ENCODE measurements at regions not wholly inside any gene's neighbourhood (a gene's known extent, or its start where the extent isn't known, plus 50 kb on each side); places are given as distances from the start of the nearest gene placed in this dataset.

- no peak for DNase-seq
Observed at GRCh38 chr6:164010441-164011103, 596.1 kb downstream of the QKI start.

GRCh38 chr6:164008902-164009301, 594.4 kb downstream of the QKI start:
- no peak for DNase-seq

GRCh38 chr6:164007881-164008280, 593.4 kb downstream of the QKI start:
- no peak for DNase-seq

- no peak for DNase-seq
Observed at GRCh38 chr6:164006459-164006858, 591.9 kb downstream of the QKI start.

- DNase-seq, result no peak
Observed at GRCh38 chr6:164005004-164005711, 590.6 kb downstream of the QKI start.

GRCh38 chr6:164000276-164000675, 585.8 kb downstream of the QKI start:
- no peak for DNase-seq

GRCh38 chr6:163999475-164000125, 585.1 kb downstream of the QKI start:
- no peak for DNase-seq

- DNase-seq, result no peak
Observed at GRCh38 chr6:163998496-163998895, 584.0 kb downstream of the QKI start.

- DNase-seq, result no peak
Observed at GRCh38 chr6:163996491-163996890, 582.0 kb downstream of the QKI start.

- DNase-seq, result no peak
Observed at GRCh38 chr6:163994566-163994965, 580.0 kb downstream of the QKI start.

- DNase-seq, result no peak
Observed at GRCh38 chr6:163992701-163993100, 578.2 kb downstream of the QKI start.

GRCh38 chr6:163992056-163992455, 577.5 kb downstream of the QKI start:
- DNase-seq, result no peak

GRCh38 chr6:163991321-163991720, 576.8 kb downstream of the QKI start:
- no peak for DNase-seq

- no peak for DNase-seq
Observed at GRCh38 chr6:163986313-163986712, 571.8 kb downstream of the QKI start.

GRCh38 chr6:163985710-163986109, 571.2 kb downstream of the QKI start:
- no peak for DNase-seq

GRCh38 chr6:163985040-163985439, 570.5 kb downstream of the QKI start:
- no peak for DNase-seq

GRCh38 chr6:163984124-163984936, 569.8 kb downstream of the QKI start:
- no peak for DNase-seq

GRCh38 chr6:163983679-163984078, 569.2 kb downstream of the QKI start:
- DNase-seq, result no peak

GRCh38 chr6:163974322-163974721, 559.8 kb downstream of the QKI start:
- DNase-seq, result no peak

- no peak for DNase-seq
Observed at GRCh38 chr6:163971841-163972838, 557.6 kb downstream of the QKI start.

GRCh38 chr6:163970846-163971564, 556.5 kb downstream of the QKI start:
- DNase-seq, result no peak
